Nephron (organoid): ENCODE measurements at regions not wholly inside any gene's neighbourhood (a gene's known extent, or its start where the extent isn't known, plus 50 kb on each side); places are given as distances from the start of the nearest gene placed in this dataset.
"Not testable (repeated sequence)": the region's sequence is repeated elsewhere in the genome, so short reads cannot be mapped to it uniquely, and the experiment has no call there.

Experiments used
- H3K27ac Mint-ChIP-seq, 3 experiments: 2 replicates each; pipeline ENCODE4 v1.8.0; 2020; ENCODE audit warnings: mixed read lengths in 3 of 3, mild to moderate bottlenecking in 2 of 3, moderate library complexity in 1 of 3
- H3K27me3 Mint-ChIP-seq: 2 replicates; pipeline ENCODE4 v1.8.0; 2021; ENCODE audit warnings: low read depth, mild to moderate bottlenecking, moderate library complexity, mixed read lengths
- H3K36me3 Mint-ChIP-seq: 2 replicates; pipeline ENCODE4 v1.8.0; 2020; ENCODE audit warnings: low read depth, mixed read lengths
- H3K4me1 Mint-ChIP-seq: 2 replicates; pipeline ENCODE4 v1.8.0; 2020; ENCODE audit warnings: mixed read lengths
- H3K4me3 Mint-ChIP-seq, 3 experiments: 2 replicates each; pipeline ENCODE4 v1.8.0; 2020; ENCODE audit warnings: mild to moderate bottlenecking in 3 of 3, mixed read lengths in 3 of 3, moderate library complexity in 2 of 3
- H3K9me3 Mint-ChIP-seq: 2 replicates; pipeline ENCODE4 v1.8.0; 2020; ENCODE audit warnings: mixed read lengths
- TF ChIP-seq, protein P1 (sequence below), 3 experiments: fragments of 200-600 bp; sonication (generic); IDR thresholded peaks; one replicate each; pipeline ENCODE4 v1.5.0; 2021; ENCODE audit warnings: antibody characterized with exemption in 3 of 3; ENCODE audit not compliant: unreplicated experiment in 3 of 3

DNA sequence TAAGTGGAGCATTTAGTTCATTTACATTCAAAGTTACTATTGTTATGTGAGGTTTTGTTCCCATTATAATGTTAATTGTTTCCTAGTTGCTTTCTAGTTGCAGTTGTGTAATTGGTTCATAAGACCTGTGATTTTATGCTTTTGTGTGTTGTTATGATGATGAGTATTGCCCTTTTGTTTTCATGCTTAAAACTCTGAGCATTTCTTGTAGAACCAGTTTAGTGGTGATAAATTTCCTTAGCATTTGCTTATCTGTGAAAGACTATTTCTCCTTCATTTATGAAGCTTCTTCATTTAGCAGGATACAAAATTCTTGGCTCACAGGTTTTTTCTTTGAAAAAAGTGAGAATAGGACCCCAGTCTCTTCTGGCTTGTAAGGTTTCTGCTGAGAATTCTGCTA, 274.8 kb upstream of the SPAG17 start:
- Mint-ChIP-seq H3K27me3 (no peaks in the 10 kb centered on the region), H3K4me3 (no peak overlapping the region), H3K9me3 (peaks cover 41% of the 10 kb centered on the region), H3K36me3 (peaks cover 15% of the 10 kb centered on the region), H3K4me1 (no peaks in the 10 kb centered on the region), H3K27ac (no peak overlapping the region)
- TF ChIP-seq, protein P1, sequence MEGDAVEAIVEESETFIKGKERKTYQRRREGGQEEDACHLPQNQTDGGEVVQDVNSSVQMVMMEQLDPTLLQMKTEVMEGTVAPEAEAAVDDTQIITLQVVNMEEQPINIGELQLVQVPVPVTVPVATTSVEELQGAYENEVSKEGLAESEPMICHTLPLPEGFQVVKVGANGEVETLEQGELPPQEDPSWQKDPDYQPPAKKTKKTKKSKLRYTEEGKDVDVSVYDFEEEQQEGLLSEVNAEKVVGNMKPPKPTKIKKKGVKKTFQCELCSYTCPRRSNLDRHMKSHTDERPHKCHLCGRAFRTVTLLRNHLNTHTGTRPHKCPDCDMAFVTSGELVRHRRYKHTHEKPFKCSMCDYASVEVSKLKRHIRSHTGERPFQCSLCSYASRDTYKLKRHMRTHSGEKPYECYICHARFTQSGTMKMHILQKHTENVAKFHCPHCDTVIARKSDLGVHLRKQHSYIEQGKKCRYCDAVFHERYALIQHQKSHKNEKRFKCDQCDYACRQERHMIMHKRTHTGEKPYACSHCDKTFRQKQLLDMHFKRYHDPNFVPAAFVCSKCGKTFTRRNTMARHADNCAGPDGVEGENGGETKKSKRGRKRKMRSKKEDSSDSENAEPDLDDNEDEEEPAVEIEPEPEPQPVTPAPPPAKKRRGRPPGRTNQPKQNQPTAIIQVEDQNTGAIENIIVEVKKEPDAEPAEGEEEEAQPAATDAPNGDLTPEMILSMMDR (IDR thresholded peaks at IDR 0.05; ENCODE audit: unreplicated experiment in 3 of 3) = no peak

DNA sequence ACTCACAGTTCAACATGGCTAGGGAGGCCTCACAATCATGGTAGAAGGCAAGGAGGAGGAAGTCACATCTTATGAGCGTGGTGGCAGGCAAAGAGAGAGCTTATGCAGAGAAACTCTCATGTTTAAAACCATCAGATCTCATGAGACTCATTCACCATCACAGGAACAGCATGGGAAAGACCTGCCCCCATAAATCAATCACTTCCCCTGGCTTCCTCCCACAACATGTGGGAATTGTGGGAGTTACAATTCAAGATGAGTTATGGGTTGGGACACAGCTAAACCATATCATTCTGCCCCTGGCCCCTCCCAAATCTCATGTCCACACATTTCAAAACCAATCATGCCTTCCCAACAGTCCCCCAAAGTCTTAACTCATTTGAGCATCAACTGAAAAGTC, 268.8 kb upstream of the SPAG17 start:
- not testable (repeated sequence) for H3K4me3 Mint-ChIP-seq, H3K27me3 Mint-ChIP-seq
- peaks cover 43% of the 10 kb centered on the region for H3K9me3 Mint-ChIP-seq
- peaks cover 13% of the 10 kb centered on the region for H3K4me1 Mint-ChIP-seq
- peaks cover 24% of the 10 kb centered on the region for H3K36me3 Mint-ChIP-seq
- peak overlapping the region in 2 of 3 experiments; percentile 27 to 75 for H3K27ac Mint-ChIP-seq

DNA sequence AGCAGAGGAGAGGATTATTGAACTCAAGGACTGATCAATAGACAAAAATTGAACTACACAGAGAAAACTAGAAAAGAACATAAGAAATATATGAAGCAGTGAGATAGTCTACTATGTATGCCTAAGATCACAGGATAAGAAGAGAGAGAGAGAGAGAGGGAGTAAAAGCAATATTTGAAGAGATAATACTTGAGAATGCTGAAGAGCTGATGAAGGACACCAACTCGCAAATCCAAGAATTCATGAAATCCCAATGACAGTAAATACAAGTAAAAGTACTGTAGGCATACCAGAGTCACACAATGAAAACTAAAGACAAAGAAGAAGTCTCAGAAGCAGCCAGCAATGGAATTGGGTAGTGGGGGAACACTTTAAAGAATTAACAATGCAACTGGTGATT, 260.1 kb upstream of the SPAG17 start:
- TF ChIP-seq, protein P1 (IDR thresholded peaks at IDR 0.05; ENCODE audit: unreplicated experiment in 3 of 3) = no peak
- peaks cover 22% of the 10 kb centered on the region for H3K36me3 Mint-ChIP-seq
- H3K9me3 Mint-ChIP-seq = peaks cover 26% of the 10 kb centered on the region
- H3K4me1 Mint-ChIP-seq = peaks cover 10% of the 10 kb centered on the region
- H3K27ac Mint-ChIP-seq = no peak overlapping the region
- H3K4me3 Mint-ChIP-seq = no peak overlapping the region
- H3K27me3 Mint-ChIP-seq = no peaks in the 10 kb centered on the region

DNA sequence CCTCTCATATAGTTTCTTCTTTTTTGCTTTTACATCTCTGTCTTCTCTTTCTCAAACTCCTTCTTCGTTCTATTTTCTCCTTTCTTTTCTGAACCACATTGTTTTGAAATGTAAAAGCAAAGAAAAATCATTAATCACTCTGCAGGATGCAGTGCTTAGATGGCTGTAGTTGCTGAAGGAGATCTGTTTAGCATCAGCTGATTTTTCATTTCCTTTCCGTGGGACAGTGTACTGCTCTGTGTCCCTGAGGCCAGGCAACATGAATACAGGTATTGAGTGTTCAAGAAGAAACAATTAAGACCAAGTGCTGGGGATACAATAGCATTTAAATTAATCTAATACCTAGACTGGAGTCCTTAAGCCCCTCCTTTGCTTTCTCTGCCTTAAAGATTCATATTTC, 257.2 kb upstream of the SPAG17 start:
- Mint-ChIP-seq H3K27ac (no peak overlapping the region), H3K9me3 (peaks cover 9% of the 10 kb centered on the region), H3K27me3 (no peaks in the 10 kb centered on the region), H3K4me3 (no peak overlapping the region), H3K4me1 (peaks cover 10% of the 10 kb centered on the region), H3K36me3 (peaks cover 5% of the 10 kb centered on the region)
- TF ChIP-seq, protein P1 (IDR thresholded peaks at IDR 0.05; ENCODE audit: unreplicated experiment in 3 of 3) = no peak

DNA sequence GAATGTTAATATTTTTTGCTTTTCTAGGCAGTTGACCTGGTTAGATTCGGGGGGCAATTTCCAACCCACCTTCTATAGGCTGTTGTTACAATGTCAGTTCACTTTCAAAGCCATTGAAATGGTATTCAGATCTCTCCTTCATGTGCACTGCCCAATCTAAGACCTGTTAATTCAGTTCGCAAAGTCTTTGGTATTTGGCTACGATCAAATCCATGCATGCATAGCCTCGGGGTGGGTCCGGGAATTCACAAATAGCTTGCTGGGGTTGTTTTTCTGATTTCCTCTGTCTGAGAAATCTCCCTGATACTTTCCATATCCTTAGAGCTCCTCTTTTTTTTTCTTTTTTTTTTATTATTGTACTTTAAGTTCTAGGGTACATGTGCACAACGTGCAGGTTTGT, 252.6 kb upstream of the SPAG17 start:
- Mint-ChIP-seq H3K4me3 (no peak overlapping the region), H3K4me1 (peaks cover 10% of the 10 kb centered on the region), H3K36me3 (no peaks in the 10 kb centered on the region), H3K27me3 (no peaks in the 10 kb centered on the region), H3K27ac (no peak overlapping the region), H3K9me3 (no peaks in the 10 kb centered on the region)
- TF ChIP-seq, protein P1 (IDR thresholded peaks at IDR 0.05; ENCODE audit: unreplicated experiment in 3 of 3) = no peak

DNA sequence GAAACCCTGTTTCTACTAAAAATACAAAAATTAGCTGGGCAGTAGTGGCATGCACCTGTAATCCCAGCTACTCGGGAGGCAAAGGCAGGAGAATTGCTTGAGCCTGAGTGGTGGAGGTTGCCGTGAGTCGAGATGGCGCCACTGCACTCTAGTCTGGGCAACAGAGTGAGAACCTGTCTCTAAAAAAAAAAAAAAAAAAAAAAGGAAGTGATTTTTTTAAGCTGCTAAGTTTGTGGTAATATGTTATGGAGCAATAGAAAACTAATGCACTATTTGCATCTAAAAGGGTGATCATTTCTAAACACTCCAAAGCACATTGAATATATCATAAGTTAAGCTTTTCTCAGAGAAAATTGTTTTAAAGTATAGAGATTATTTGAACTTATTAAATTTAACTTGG, 244.8 kb upstream of the SPAG17 start:
- TF ChIP-seq, protein P1 (IDR thresholded peaks at IDR 0.05; ENCODE audit: unreplicated experiment in 3 of 3) = no peak
- Mint-ChIP-seq H3K9me3 (no peaks in the 10 kb centered on the region), H3K4me1 (no peaks in the 10 kb centered on the region), H3K36me3 (no peaks in the 10 kb centered on the region), H3K4me3 (no peak overlapping the region), H3K27me3 (no peaks in the 10 kb centered on the region), H3K27ac (no peak overlapping the region)
